Thyroid gland (tissue), 4 donors: ENCODE measurements at regions not wholly inside any gene's neighbourhood (a gene's known extent, or its start where the extent isn't known, plus 50 kb on each side); places are given as distances from the start of the nearest gene placed in this dataset.
A peak's percentile ranks its signal among the peaks of the same experiment; 100 is the strongest.

Source experiments
- DNase-seq, 2 donors: peaks; one replicate each; pipeline ENCODE4 v3.0.0-alpha.2; 2019
- H3K27ac ChIP-seq, 3 donors: fragments of 200-600 bp; sonication (generic); 1 replicate in 2 of 3; 2 replicates in 1 of 3; pipeline ENCODE4 v1.5.1; 2016 to 2019; ENCODE audit warnings: mild to moderate bottlenecking in 1 of 3, moderate library complexity in 1 of 3
- H3K27me3 ChIP-seq: fragments of 200-600 bp; sonication (generic); one replicate; pipeline ENCODE4 v1.5.1; 2019
- H3K36me3 ChIP-seq, 2 donors: fragments of 200-600 bp; sonication (generic); one replicate each; pipeline ENCODE4 v1.5.1; 2016 to 2019
- H3K4me1 ChIP-seq, 2 donors: fragments of 200-600 bp; sonication (generic); one replicate each; pipeline ENCODE4 v1.5.1; 2017 to 2019
- H3K4me3 ChIP-seq, 3 donors: fragments of 200-600 bp; sonication (generic); replicated peaks in 1 of 3; 1 replicate in 2 of 3; 2 replicates in 1 of 3; pipeline ENCODE4 v1.5.1; 2016; ENCODE audit warnings: mild to moderate bottlenecking in 1 of 3
- H3K9me3 ChIP-seq: fragments of 200-600 bp; sonication (generic); one replicate; pipeline ENCODE4 v1.5.1; 2017
- CTCF ChIP-seq, 6 experiments: fragments of 200-600 bp in 3 of 6; fragments of 450-650 bp in 3 of 6; sonication (generic) in 3 of 6; IDR thresholded peaks; one replicate each; pipeline ENCODE4 v1.5.1; 2016 to 2019; ENCODE audit warnings: antibody characterized with exemption in 6 of 6, mild to moderate bottlenecking in 2 of 6, inconsistent platforms in 1 of 6, moderate library complexity in 1 of 6
- POLR2A ChIP-seq, 2 donors: fragments of 450-650 bp; IDR thresholded peaks; one replicate each; pipeline ENCODE4 v1.6.1; 2017; ENCODE audit warnings: antibody characterized with exemption in 2 of 2, mild to moderate bottlenecking in 2 of 2, moderate library complexity in 1 of 2
- WGBS, 2 donors: methylation state at CpG; one replicate each; pipeline ENCODE4 v1.1.5; 2017; 5-methylcytosine and 5-hydroxymethylcytosine counted together
- intact Hi-C: fragments of 100-400 bp; cut with DNase I; formaldehyde crosslinking; loops from one replicate; pipeline ENCODE4 v1.15.1; 2023

- Histone ChIP-seq H3K9me3 (no peaks in the 10 kb centered on the region), H3K36me3 (no peaks in the 10 kb centered on the region), H3K4me1 (no peaks in the 10 kb centered on the region), H3K4me3 (no peak overlapping the region), H3K27ac (no peak overlapping the region), H3K27me3 (no peaks in the 10 kb centered on the region)
- no peak for TF ChIP-seq POLR2A (IDR thresholded peaks at IDR 0.05)
- peak; percentile 32 to 87 (median 60) for TF ChIP-seq CTCF (IDR thresholded peaks at IDR 0.05)
- 28 to 29% methylated on average over 6 of the region's 6 CpGs for WGBS, 2 donors
- intact Hi-C loops, result loop anchor here (5.0 to 10.0 kb wide), 2 partner anchors 212 to 339 kb away; no protein-coding TSS in a partner anchor
- peak; percentile 31 to 49 for DNase-seq
These were observed 62.8 kb upstream of the NEUROD1 start for GRCh38 chr2:181742922-181743722.

GRCh38 chr2:181743723-181744031, 63.4 kb upstream of the NEUROD1 start:
- H3K9me3 ChIP-seq, result no peaks in the 10 kb centered on the region
- H3K36me3 ChIP-seq, result no peaks in the 10 kb centered on the region
- H3K4me1 ChIP-seq, result no peaks in the 10 kb centered on the region
- H3K27ac ChIP-seq, result no peak overlapping the region
- no peaks in the 10 kb centered on the region for H3K27me3 ChIP-seq
- no peak overlapping the region for H3K4me3 ChIP-seq
- TF ChIP-seq POLR2A (IDR thresholded peaks at IDR 0.05) (no peak), CTCF (IDR thresholded peaks at IDR 0.05) (no peak)
- DNase-seq, result no peak
- intact Hi-C loops, result loop anchor here (5.0 to 10.0 kb wide), 2 partner anchors 211 to 339 kb away; no protein-coding TSS in a partner anchor
- WGBS, 2 donors, result 86% methylated on average over 2 of the region's 2 CpGs

- Histone ChIP-seq H3K36me3 (no peaks in the 10 kb centered on the region), H3K4me3 (no peak overlapping the region), H3K27me3 (no peaks in the 10 kb centered on the region), H3K27ac (no peak overlapping the region), H3K9me3 (no peaks in the 10 kb centered on the region), H3K4me1 (no peaks in the 10 kb centered on the region)
- TF ChIP-seq CTCF (IDR thresholded peaks at IDR 0.05), result no peak
- intact Hi-C loops, result loop anchor here (10.0 kb wide), 1 partner anchor 209 kb away; no protein-coding TSS in a partner anchor
- WGBS, 2 donors, result 91 to 97% methylated on average over 3 of the region's 3 CpGs
- DNase-seq, result no peak
These were observed 65.7 kb upstream of the NEUROD1 start for GRCh38 chr2:181745796-181746540.

- no peak for TF ChIP-seq POLR2A (IDR thresholded peaks at IDR 0.05)
- no peak for TF ChIP-seq CTCF (IDR thresholded peaks at IDR 0.05)
- H3K9me3 ChIP-seq, result no peaks in the 10 kb centered on the region
- H3K36me3 ChIP-seq, result no peaks in the 10 kb centered on the region
- WGBS, 2 donors, result 93 to 94% methylated on average over 2 of the region's 2 CpGs
- no peaks in the 10 kb centered on the region for H3K4me1 ChIP-seq
- no peak overlapping the region for H3K27ac ChIP-seq
- no peaks in the 10 kb centered on the region for H3K27me3 ChIP-seq
- no peak for DNase-seq
- intact Hi-C loops, result loop anchor here (10.0 kb wide), 1 partner anchor 208 kb away; no protein-coding TSS in a partner anchor
- H3K4me3 ChIP-seq, result no peak overlapping the region
These were observed 66.5 kb upstream of the NEUROD1 start for GRCh38 chr2:181746844-181747243.

GRCh38 chr2:181750305-181750704, 70.0 kb upstream of the NEUROD1 start:
- DNase-seq, result no peak
- intact Hi-C loops, result no loop called here
- Histone ChIP-seq H3K36me3 (no peaks in the 10 kb centered on the region), H3K9me3 (no peaks in the 10 kb centered on the region), H3K4me3 (no peak overlapping the region), H3K27ac (no peak overlapping the region), H3K4me1 (no peaks in the 10 kb centered on the region), H3K27me3 (no peaks in the 10 kb centered on the region)
- 84 to 90% methylated on average over 6 to 7 of the region's 8 CpGs for WGBS, 2 donors
- TF ChIP-seq CTCF (IDR thresholded peaks at IDR 0.05) (no peak), POLR2A (IDR thresholded peaks at IDR 0.05) (no peak)
